ENCODE measurements at regions not wholly inside any gene's neighbourhood (a gene's known extent, or its start where the extent isn't known, plus 50 kb on each side); places are given as distances from the start of the nearest gene placed in this dataset.

DNA sequence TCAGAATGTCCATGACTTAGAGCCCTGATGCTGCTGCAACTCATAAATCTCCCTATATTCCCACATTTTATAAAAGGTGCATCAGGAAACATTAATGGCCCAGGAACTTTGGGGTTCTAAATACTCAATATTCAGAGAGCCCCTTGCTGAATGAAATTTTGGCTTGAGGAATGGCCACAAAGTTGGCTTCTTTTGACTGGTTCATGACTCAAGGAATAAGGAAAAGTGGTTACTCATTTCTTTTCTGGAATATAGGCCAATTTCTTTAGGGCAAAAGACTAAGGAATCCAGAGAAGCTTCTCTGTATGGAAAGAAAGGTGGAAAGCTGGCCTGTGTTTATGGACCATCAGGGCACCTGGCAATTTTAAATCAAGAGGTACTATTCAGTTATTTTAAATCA is 308.9 kb upstream of the NT5C1B start:
- Histone ChIP-seq H3K27me3 (ENCODE audit: control insufficient read depth in 1 of 2, insufficient read depth in 2 of 2, low read length in 2 of 2) (no peaks in the 10 kb centered on the region), H3K36me3 (replicated peaks in 1 of 2; ENCODE audit: control insufficient read depth in 1 of 2, insufficient read depth in 2 of 2, low read length in 2 of 2) (no peaks in the 10 kb centered on the region), H2AFZ (ENCODE audit: low read length) (no peak overlapping the region), H3K79me2 (ENCODE audit: insufficient read depth, low read length) (no peaks in the 10 kb centered on the region), H4K20me1 (ENCODE audit: insufficient read depth, low read length) (no peaks in the 10 kb centered on the region), H3K4me2 (ENCODE audit: low read depth, low read length) (no peak overlapping the region), H3K27ac (ENCODE audit: extremely low read length, insufficient read depth, low read length) (no peak overlapping the region), H3K4me1 (ENCODE audit: insufficient read depth, low read length) (no peaks in the 10 kb centered on the region), H3K9me3 (ENCODE audit: low read length) (no peaks in the 10 kb centered on the region), H3K9ac (ENCODE audit: insufficient read depth, low read depth, low read length) (no peak overlapping the region), H3K4me3 (replicated peaks in 1 of 3; ENCODE audit: insufficient read depth in 1 of 3, low read depth in 2 of 3, low read length in 3 of 3) (no peak overlapping the region)
- in situ Hi-C loops (cut with HindIII; ENCODE audit: extremely low pct_ligation_motif_present, low pct_unique_long_range_greater_than_20kb) = no loop called here
- ChIA-PET POLR2A (no interaction called here), CTCF (ENCODE audit: low intra/inter-chr PET ratio, low total read pairs) (no interaction called here)
- DNase-seq (ENCODE audit: low spot score) (no peak), FAIRE-seq (no peak), ATAC-seq (no peak)
- intact Hi-C loops (cut with micrococcal nuclease; ENCODE audit: unreplicated experiment) = no loop called here
- BruUV-seq (replicated peaks) = no TSS peak
- TF ChIP-seq ZNF235 (CRISPR knock-in tag; IDR thresholded peaks at IDR 0.05; ENCODE audit: borderline replicate concordance) = no peak
- no peak for TF ChIP-seq SOX13 (IDR thresholded peaks at IDR 0.05)
- TF ChIP-seq SOX13 (CRISPR knock-in tag; conservative IDR thresholded peaks at IDR 0.05 in 1 of 2, IDR thresholded peaks at IDR 0.05 in 1 of 2) = no peak
- TF ChIP-seq SMC3 (IDR thresholded peaks at IDR 0.05; ENCODE audit: low read length) = no peak
- TF ChIP-seq THAP11 (CRISPR knock-in tag; IDR thresholded peaks at IDR 0.05) = no peak
- TF ChIP-seq, protein P1, sequence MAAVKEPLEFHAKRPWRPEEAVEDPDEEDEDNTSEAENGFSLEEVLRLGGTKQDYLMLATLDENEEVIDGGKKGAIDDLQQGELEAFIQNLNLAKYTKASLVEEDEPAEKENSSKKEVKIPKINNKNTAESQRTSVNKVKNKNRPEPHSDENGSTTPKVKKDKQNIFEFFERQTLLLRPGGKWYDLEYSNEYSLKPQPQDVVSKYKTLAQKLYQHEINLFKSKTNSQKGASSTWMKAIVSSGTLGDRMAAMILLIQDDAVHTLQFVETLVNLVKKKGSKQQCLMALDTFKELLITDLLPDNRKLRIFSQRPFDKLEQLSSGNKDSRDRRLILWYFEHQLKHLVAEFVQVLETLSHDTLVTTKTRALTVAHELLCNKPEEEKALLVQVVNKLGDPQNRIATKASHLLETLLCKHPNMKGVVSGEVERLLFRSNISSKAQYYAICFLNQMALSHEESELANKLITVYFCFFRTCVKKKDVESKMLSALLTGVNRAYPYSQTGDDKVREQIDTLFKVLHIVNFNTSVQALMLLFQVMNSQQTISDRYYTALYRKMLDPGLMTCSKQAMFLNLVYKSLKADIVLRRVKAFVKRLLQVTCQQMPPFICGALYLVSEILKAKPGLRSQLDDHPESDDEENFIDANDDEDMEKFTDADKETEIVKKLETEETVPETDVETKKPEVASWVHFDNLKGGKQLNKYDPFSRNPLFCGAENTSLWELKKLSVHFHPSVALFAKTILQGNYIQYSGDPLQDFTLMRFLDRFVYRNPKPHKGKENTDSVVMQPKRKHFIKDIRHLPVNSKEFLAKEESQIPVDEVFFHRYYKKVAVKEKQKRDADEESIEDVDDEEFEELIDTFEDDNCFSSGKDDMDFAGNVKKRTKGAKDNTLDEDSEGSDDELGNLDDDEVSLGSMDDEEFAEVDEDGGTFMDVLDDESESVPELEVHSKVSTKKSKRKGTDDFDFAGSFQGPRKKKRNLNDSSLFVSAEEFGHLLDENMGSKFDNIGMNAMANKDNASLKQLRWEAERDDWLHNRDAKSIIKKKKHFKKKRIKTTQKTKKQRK (IDR thresholded peaks at IDR 0.05; ENCODE audit: low read length) = no peak
- TF ChIP-seq, protein P2, sequence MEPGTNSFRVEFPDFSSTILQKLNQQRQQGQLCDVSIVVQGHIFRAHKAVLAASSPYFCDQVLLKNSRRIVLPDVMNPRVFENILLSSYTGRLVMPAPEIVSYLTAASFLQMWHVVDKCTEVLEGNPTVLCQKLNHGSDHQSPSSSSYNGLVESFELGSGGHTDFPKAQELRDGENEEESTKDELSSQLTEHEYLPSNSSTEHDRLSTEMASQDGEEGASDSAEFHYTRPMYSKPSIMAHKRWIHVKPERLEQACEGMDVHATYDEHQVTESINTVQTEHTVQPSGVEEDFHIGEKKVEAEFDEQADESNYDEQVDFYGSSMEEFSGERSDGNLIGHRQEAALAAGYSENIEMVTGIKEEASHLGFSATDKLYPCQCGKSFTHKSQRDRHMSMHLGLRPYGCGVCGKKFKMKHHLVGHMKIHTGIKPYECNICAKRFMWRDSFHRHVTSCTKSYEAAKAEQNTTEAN (CRISPR knock-in tag; conservative IDR thresholded peaks at IDR 0.05) = no peak
- TF ChIP-seq, protein P3, sequence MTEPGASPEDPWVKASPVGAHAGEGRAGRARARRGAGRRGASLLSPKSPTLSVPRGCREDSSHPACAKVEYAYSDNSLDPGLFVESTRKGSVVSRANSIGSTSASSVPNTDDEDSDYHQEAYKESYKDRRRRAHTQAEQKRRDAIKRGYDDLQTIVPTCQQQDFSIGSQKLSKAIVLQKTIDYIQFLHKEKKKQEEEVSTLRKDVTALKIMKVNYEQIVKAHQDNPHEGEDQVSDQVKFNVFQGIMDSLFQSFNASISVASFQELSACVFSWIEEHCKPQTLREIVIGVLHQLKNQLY (CRISPR knock-in tag; IDR thresholded peaks at IDR 0.05) = no peak
- TF ChIP-seq, protein P4, sequence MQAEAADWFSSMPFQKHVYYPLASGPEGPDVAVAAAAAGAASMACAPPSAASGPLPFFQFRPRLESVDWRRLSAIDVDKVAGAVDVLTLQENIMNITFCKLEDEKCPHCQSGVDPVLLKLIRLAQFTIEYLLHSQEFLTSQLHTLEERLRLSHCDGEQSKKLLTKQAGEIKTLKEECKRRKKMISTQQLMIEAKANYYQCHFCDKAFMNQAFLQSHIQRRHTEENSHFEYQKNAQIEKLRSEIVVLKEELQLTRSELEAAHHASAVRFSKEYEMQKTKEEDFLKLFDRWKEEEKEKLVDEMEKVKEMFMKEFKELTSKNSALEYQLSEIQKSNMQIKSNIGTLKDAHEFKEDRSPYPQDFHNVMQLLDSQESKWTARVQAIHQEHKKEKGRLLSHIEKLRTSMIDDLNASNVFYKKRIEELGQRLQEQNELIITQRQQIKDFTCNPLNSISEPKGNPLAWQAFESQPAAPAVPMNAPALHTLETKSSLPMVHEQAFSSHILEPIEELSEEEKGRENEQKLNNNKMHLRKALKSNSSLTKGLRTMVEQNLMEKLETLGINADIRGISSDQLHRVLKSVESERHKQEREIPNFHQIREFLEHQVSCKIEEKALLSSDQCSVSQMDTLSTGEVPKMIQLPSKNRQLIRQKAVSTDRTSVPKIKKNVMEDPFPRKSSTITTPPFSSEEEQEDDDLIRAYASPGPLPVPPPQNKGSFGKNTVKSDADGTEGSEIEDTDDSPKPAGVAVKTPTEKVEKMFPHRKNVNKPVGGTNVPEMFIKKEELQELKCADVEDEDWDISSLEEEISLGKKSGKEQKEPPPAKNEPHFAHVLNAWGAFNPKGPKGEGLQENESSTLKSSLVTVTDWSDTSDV (CRISPR knock-in tag; IDR thresholded peaks at IDR 0.05) = no peak
- TF ChIP-seq ZNF350 (CRISPR knock-in tag; IDR thresholded peaks at IDR 0.05; ENCODE audit: borderline replicate concordance, low read depth) = no peak
- no peak for TF ChIP-seq CCAR2 (optimal IDR thresholded peaks at IDR 0.05; ENCODE audit: low read depth, low read length)
- TF ChIP-seq, protein P5, sequence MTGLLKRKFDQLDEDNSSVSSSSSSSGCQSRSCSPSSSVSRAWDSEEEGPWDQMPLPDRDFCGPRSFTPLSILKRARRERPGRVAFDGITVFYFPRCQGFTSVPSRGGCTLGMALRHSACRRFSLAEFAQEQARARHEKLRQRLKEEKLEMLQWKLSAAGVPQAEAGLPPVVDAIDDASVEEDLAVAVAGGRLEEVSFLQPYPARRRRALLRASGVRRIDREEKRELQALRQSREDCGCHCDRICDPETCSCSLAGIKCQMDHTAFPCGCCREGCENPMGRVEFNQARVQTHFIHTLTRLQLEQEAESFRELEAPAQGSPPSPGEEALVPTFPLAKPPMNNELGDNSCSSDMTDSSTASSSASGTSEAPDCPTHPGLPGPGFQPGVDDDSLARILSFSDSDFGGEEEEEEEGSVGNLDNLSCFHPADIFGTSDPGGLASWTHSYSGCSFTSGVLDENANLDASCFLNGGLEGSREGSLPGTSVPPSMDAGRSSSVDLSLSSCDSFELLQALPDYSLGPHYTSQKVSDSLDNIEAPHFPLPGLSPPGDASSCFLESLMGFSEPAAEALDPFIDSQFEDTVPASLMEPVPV (CRISPR knock-in tag; IDR thresholded peaks at IDR 0.05) = no peak
